ENCODE measurements at regions not wholly inside any gene's neighbourhood (a gene's known extent, or its start where the extent isn't known, plus 50 kb on each side); places are given as distances from the start of the nearest gene placed in this dataset.

DNA sequence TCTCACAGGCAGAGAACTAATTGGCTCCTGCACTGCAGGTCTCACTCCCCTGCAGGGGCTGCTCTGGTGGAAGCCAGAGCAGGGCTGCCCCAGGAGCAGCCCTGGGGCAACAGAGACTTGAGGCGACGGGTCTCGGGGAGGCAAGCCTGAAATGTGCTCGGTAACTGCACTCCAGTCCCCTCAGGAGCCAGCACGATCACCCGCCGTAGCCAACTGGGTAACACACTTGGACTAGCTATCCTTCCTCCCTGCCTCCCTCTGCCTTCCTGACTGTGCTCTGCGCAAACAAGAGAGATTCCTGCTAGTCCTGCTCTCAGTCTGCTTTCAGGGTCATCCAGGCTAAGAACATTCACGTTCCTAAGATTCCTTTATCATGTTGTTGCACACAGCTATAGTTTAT, 140.7 kb upstream of the NSMCE3 start:
- H3K9me1 ChIP-seq (replicated peaks; ENCODE audit: control insufficient read depth, extremely low read depth, insufficient read depth, low read length) = no peaks in the 10 kb centered on the region
- H3K4me1 ChIP-seq (ENCODE audit: control insufficient read depth, extremely low read depth, insufficient read depth, low read length) = no peaks in the 10 kb centered on the region
- no peak for TF ChIP-seq POLR2A (IDR thresholded peaks at IDR 0.05; ENCODE audit: low read depth, low read length)
- no peak for TF ChIP-seq GATA2 (IDR thresholded peaks at IDR 0.05; ENCODE audit: insufficient read depth, insufficient read length, low read depth, low read length)
- TF ChIP-seq, protein P1, sequence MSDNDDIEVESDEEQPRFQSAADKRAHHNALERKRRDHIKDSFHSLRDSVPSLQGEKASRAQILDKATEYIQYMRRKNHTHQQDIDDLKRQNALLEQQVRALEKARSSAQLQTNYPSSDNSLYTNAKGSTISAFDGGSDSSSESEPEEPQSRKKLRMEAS (IDR thresholded peaks at IDR 0.05; ENCODE audit: insufficient read depth, insufficient read length) = no peak
- TF ChIP-seq MYC (IDR thresholded peaks at IDR 0.05; ENCODE audit: low read depth, low read length) = no peak
- no peak for TF ChIP-seq JUN (IDR thresholded peaks at IDR 0.05; ENCODE audit: borderline replicate concordance, insufficient read depth, insufficient read length, low read depth)
- TF ChIP-seq FOS (IDR thresholded peaks at IDR 0.05; ENCODE audit: borderline replicate concordance, insufficient read depth, low read length) = no peak
- TF ChIP-seq EZH2 (IDR thresholded peaks at IDR 0.05; ENCODE audit: borderline replicate concordance, low read depth, low read length, severe bottlenecking) = no peak
- TF ChIP-seq, protein P2, sequence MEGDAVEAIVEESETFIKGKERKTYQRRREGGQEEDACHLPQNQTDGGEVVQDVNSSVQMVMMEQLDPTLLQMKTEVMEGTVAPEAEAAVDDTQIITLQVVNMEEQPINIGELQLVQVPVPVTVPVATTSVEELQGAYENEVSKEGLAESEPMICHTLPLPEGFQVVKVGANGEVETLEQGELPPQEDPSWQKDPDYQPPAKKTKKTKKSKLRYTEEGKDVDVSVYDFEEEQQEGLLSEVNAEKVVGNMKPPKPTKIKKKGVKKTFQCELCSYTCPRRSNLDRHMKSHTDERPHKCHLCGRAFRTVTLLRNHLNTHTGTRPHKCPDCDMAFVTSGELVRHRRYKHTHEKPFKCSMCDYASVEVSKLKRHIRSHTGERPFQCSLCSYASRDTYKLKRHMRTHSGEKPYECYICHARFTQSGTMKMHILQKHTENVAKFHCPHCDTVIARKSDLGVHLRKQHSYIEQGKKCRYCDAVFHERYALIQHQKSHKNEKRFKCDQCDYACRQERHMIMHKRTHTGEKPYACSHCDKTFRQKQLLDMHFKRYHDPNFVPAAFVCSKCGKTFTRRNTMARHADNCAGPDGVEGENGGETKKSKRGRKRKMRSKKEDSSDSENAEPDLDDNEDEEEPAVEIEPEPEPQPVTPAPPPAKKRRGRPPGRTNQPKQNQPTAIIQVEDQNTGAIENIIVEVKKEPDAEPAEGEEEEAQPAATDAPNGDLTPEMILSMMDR (IDR thresholded peaks at IDR 0.05; ENCODE audit: extremely low read depth in 1 of 2, insufficient read depth in 1 of 2, low read depth in 1 of 2, low read length in 2 of 2) = no peak
- no peak for TF ChIP-seq POLR2AphosphoS5 (IDR thresholded peaks at IDR 0.05; ENCODE audit: insufficient read depth, low read depth, low read length)
- FAIRE-seq = no peak
- DNase-seq (ENCODE audit: low read depth, low spot score) = no peak
- H3K4me3 ChIP-seq (replicated peaks in 1 of 3; ENCODE audit: insufficient read depth in 1 of 3, low read depth in 1 of 3, low read length in 3 of 3) = no peak overlapping the region
- H3K27me3 ChIP-seq (ENCODE audit: control insufficient read depth in 2 of 2, insufficient read depth in 2 of 2, low read length in 2 of 2) = no peaks in the 10 kb centered on the region
- no peaks in the 10 kb centered on the region for H3K36me3 ChIP-seq (ENCODE audit: control insufficient read depth in 2 of 2, extremely low read depth in 1 of 2, insufficient read depth in 2 of 2, low read length in 2 of 2)
- H4K20me1 ChIP-seq (replicated peaks; ENCODE audit: control insufficient read depth, extremely low read depth, insufficient read depth, low read length) = no peaks in the 10 kb centered on the region
- CTCF ChIA-PET = no interaction called here
- dilution Hi-C loops (cut with MboI; ENCODE audit: extremely low pct_ligation_motif_present, low sequenced_read_pairs) (no loop called here), intact Hi-C loops (cut with micrococcal nuclease) (no loop called here)
- no peak overlapping the region for H2AFZ ChIP-seq (ENCODE audit: low read depth, low read length)
- no peak overlapping the region for H3K4me2 ChIP-seq (ENCODE audit: insufficient read depth, low read length)
- no peaks in the 10 kb centered on the region for H3K79me2 ChIP-seq (ENCODE audit: control insufficient read depth, insufficient read depth, low read length)
- H3K9me3 ChIP-seq (replicated peaks; ENCODE audit: control insufficient read depth, insufficient read depth, low read length) = no peaks in the 10 kb centered on the region
- POLR2A ChIA-PET = no interaction called here
- no peak overlapping the region for H3K27ac ChIP-seq (ENCODE audit: insufficient read depth, low read depth, low read length)
- BruUV-seq (replicated peaks) = no TSS peak
- H3K9ac ChIP-seq (replicated peaks; ENCODE audit: extremely low read depth, insufficient read depth, low read length) = no peak overlapping the region
